Naive thymus-derived CD4-positive, alpha-beta T cell (primary cell): ENCODE measurements at regions not wholly inside any gene's neighbourhood (a gene's known extent, or its start where the extent isn't known, plus 50 kb on each side); places are given as distances from the start of the nearest gene placed in this dataset.

Source experiments
- ATAC-seq: fragments of 150-1000 bp; cut with Tn5 transposase; 2 replicates; pipeline ENCODE4 v1.10.0; 2021; ENCODE audit warnings: mild to moderate bottlenecking, moderate library complexity
- CTCF ChIA-PET: fragments of 350-600 bp; sonication (Branson Sonifier 250); formaldehyde crosslinking; loops from one replicate; lab custom pipeline; 2021; ENCODE audit warnings: antibody characterized with exemption; lab: Charles Lee
- POLR2A ChIA-PET: fragments of 350-600 bp; sonication (Branson Sonifier 250); formaldehyde crosslinking; loops from one replicate; lab custom pipeline; 2021; ENCODE audit warnings: antibody characterized with exemption, inconsistent platforms; lab: Charles Lee
- DNase-seq, 9 donors: peaks; one replicate each; pipeline versions ENCODE4 v3.0.0 to v3.0.0-alpha.2; 2020 to 2022; ENCODE audit warnings: mixed read lengths in 1 of 9
- H3K27ac ChIP-seq: one replicate; pipeline ENCODE4 v1.7.0; 2013; ENCODE audit warnings: mild to moderate bottlenecking, low read depth, low read length, moderate library complexity
- H3K27me3 ChIP-seq, 2 donors: one replicate each; pipeline ENCODE4 v1.7.0; 2013; ENCODE audit warnings: low read length in 2 of 2, mild to moderate bottlenecking in 2 of 2, moderate library complexity in 2 of 2; ENCODE audit not compliant: control insufficient read depth in 2 of 2, insufficient read depth in 2 of 2
- H3K36me3 ChIP-seq, 3 experiments: 1 replicate in 2 of 3; 2 replicates in 1 of 3; pipeline ENCODE4 v1.7.0; 2013; ENCODE audit warnings: low read length in 3 of 3, mild to moderate bottlenecking in 3 of 3, moderate library complexity in 1 of 3; ENCODE audit not compliant: insufficient read depth in 3 of 3, control insufficient read depth in 2 of 3
- H3K4me1 ChIP-seq, 2 donors: one replicate each; pipeline ENCODE4 v1.7.0; 2013; ENCODE audit warnings: low read length in 2 of 2, mild to moderate bottlenecking in 2 of 2, moderate library complexity in 1 of 2; ENCODE audit not compliant: control insufficient read depth in 2 of 2, insufficient read depth in 2 of 2
- H3K4me3 ChIP-seq: 2 replicates; pipeline ENCODE4 v1.7.0; 2013; ENCODE audit warnings: mild to moderate bottlenecking, low read length
- H3K9me3 ChIP-seq, 3 experiments: 1 replicate in 2 of 3; 2 replicates in 1 of 3; pipeline ENCODE4 v1.7.0; 2013; ENCODE audit warnings: low read length in 3 of 3; ENCODE audit not compliant: control insufficient read depth in 2 of 3
- H3K27ac Mint-ChIP-seq, 9 donors: one replicate each; pipeline ENCODE4 v1.8.0; 2020 to 2022; ENCODE audit warnings: mixed read lengths in 9 of 9, mild to moderate bottlenecking in 8 of 9, moderate library complexity in 5 of 9, inconsistent platforms in 2 of 9
- H3K27me3 Mint-ChIP-seq, 5 donors: one replicate each; pipeline ENCODE4 v1.8.0; 2021 to 2022; ENCODE audit warnings: mixed read lengths in 5 of 5, mild to moderate bottlenecking in 1 of 5
- H3K36me3 Mint-ChIP-seq, 5 donors: one replicate each; pipeline ENCODE4 v1.8.0; 2020 to 2022; ENCODE audit warnings: mixed read lengths in 5 of 5, mild to moderate bottlenecking in 3 of 5, inconsistent platforms in 1 of 5
- H3K4me1 Mint-ChIP-seq, 7 donors: one replicate each; pipeline ENCODE4 v1.8.0; 2020 to 2022; ENCODE audit warnings: mixed read lengths in 7 of 7, mild to moderate bottlenecking in 3 of 7, inconsistent platforms in 1 of 7
- H3K4me3 Mint-ChIP-seq, 10 donors: one replicate each; pipeline ENCODE4 v1.8.0; 2020 to 2022; ENCODE audit warnings: mild to moderate bottlenecking in 10 of 10, mixed read lengths in 10 of 10, moderate library complexity in 6 of 10, inconsistent platforms in 2 of 10
- H3K9me3 Mint-ChIP-seq, 11 donors: one replicate each; pipeline ENCODE4 v1.8.0; 2020 to 2022; ENCODE audit warnings: mixed read lengths in 11 of 11, mild to moderate bottlenecking in 4 of 11, inconsistent platforms in 1 of 11, moderate library complexity in 1 of 11
- intact Hi-C, 2 donors: fragments of 100-400 bp; cut with micrococcal nuclease; formaldehyde crosslinking; loops; one replicate each; pipeline ENCODE4 v1.15.1; 2023

GRCh38 chr12:3925621-3926020 lies 52.4 kb upstream of the PARP11 start:
- DNase-seq, result no peak
- peak overlapping the region in 1 of 10 donors; percentile 6 for H3K4me3 Mint-ChIP-seq
- Histone ChIP-seq H3K9me3 (no peaks in the 10 kb centered on the region), H3K36me3 (no peaks in the 10 kb centered on the region), H3K4me3 (no peak overlapping the region), H3K27me3 (no peaks in the 10 kb centered on the region), H3K4me1 (peaks cover 0 to 41% of the 10 kb centered on the region in 2 donors), H3K27ac (no peak overlapping the region)
- peak overlapping the region in 6 of 9 donors; percentile 10 to 70 (median 40) for H3K27ac Mint-ChIP-seq
- peaks cover 0 to 28% (median 0%) of the 10 kb centered on the region in 5 donors for H3K27me3 Mint-ChIP-seq
- intact Hi-C loops, result loop anchor here in 1 of 2 donors (1.0 kb wide), 1 partner anchor 8 kb away; no protein-coding TSS in a partner anchor
- ATAC-seq, result peak; percentile 40
- ChIA-PET CTCF (interaction anchor here (1.1 kb wide), 1 partner anchor 29 kb away, joined by 4 read pairs; no protein-coding TSS in a partner anchor), POLR2A (interaction anchor here (0.7 to 1.5 kb wide), 8 partner anchors 8 to 47 kb away, joined by 3 to 6 read pairs (median 3); no protein-coding TSS in a partner anchor)
- peaks cover 0 to 14% (median 4%) of the 10 kb centered on the region in 5 donors for H3K36me3 Mint-ChIP-seq
- H3K9me3 Mint-ChIP-seq, result peaks cover 0 to 8% (median 0%) of the 10 kb centered on the region in 11 donors
- H3K4me1 Mint-ChIP-seq, result peaks cover 8 to 71% (median 65%) of the 10 kb centered on the region in 7 donors

- no peaks in the 10 kb centered on the region for H3K36me3 ChIP-seq
- CTCF ChIA-PET, result interaction anchor here (1.1 kb wide), 1 partner anchor 30 kb away, joined by 4 read pairs; no protein-coding TSS in a partner anchor
- H3K4me1 ChIP-seq, result peaks cover 0 to 38% of the 10 kb centered on the region in 2 donors
- H3K4me1 Mint-ChIP-seq, result peaks cover 8 to 62% (median 59%) of the 10 kb centered on the region in 7 donors
- peak overlapping the region in 1 of 10 donors; percentile 58 for H3K4me3 Mint-ChIP-seq
- no peak overlapping the region for H3K4me3 ChIP-seq
- H3K27me3 ChIP-seq, result no peaks in the 10 kb centered on the region
- intact Hi-C loops, result loop anchor here in 1 of 2 donors (1.0 kb wide), 1 partner anchor 9 kb away; no protein-coding TSS in a partner anchor
- peak overlapping the region in 3 of 9 donors; percentile 10 to 70 (median 58) for H3K27ac Mint-ChIP-seq
- DNase-seq, result no peak
- H3K9me3 Mint-ChIP-seq, result peaks cover 0 to 8% (median 0%) of the 10 kb centered on the region in 11 donors
- peaks cover 0 to 14% (median 4%) of the 10 kb centered on the region in 5 donors for H3K36me3 Mint-ChIP-seq
- ATAC-seq, result no peak
- H3K9me3 ChIP-seq, result no peaks in the 10 kb centered on the region
- POLR2A ChIA-PET, result interaction anchor here (0.6 to 1.5 kb wide), 8 partner anchors 9 to 254 kb away, joined by 3 to 6 read pairs (median 3); no protein-coding TSS in a partner anchor
- no peak overlapping the region for H3K27ac ChIP-seq
- peaks cover 0 to 25% (median 0%) of the 10 kb centered on the region in 5 donors for H3K27me3 Mint-ChIP-seq
Measured at GRCh38 chr12:3924761-3925160, 51.6 kb upstream of the PARP11 start.

DNA sequence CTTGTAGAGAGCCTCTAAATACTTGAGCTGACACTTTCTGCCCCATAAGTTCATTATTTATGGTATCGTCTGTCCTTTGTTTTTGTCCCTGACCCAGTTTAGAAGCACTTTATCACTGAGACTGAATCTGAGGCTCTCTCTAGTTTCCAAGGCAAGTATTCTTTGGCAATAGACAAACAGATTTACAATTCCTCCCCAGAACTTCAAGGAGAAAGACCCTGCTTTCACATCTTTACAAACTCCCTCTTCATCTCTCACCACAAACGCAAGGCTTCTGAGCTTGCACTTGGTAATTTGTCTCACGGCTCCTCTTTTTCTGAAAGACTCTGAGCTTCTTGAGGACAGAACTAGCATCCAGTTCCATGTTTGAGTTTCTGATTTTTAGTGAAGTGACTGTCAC lies 49.8 kb upstream of the PARP11 start:
- peak overlapping the region in 5 of 9 donors; percentile 42 to 93 (median 66) for H3K27ac Mint-ChIP-seq

More for the DNA sequence above, 49.8 kb upstream of the PARP11 start:
- intact Hi-C loops, result no loop called here
- Histone ChIP-seq H3K4me3 (no peak overlapping the region), H3K4me1 (peaks cover 0 to 27% of the 10 kb centered on the region in 2 donors), H3K36me3 (no peaks in the 10 kb centered on the region), H3K27ac (no peak overlapping the region), H3K27me3 (no peaks in the 10 kb centered on the region), H3K9me3 (no peaks in the 10 kb centered on the region)
- peaks cover 0 to 14% (median 4%) of the 10 kb centered on the region in 5 donors for H3K36me3 Mint-ChIP-seq
- H3K27me3 Mint-ChIP-seq, result peaks cover 0 to 15% (median 0%) of the 10 kb centered on the region in 5 donors
- no peak for ATAC-seq
- peaks cover 6 to 50% (median 44%) of the 10 kb centered on the region in 7 donors for H3K4me1 Mint-ChIP-seq
- DNase-seq, result no peak
- peaks cover 0 to 8% (median 0%) of the 10 kb centered on the region in 11 donors for H3K9me3 Mint-ChIP-seq
- POLR2A ChIA-PET, result interaction anchor here (1.0 to 1.9 kb wide), 4 partner anchors 9 to 41 kb away, joined by 3 to 7 read pairs (median 3); no protein-coding TSS in a partner anchor
- peak overlapping the region in 2 of 10 donors; percentile 20 to 37 for H3K4me3 Mint-ChIP-seq
- CTCF ChIA-PET, result interaction anchor here (0.9 to 1.9 kb wide), 3 partner anchors 17 to 40 kb away, joined by 3 to 5 read pairs (median 4); no protein-coding TSS in a partner anchor
